ENCODE measurements at regions not wholly inside any gene's neighbourhood (a gene's known extent, or its start where the extent isn't known, plus 50 kb on each side); places are given as distances from the start of the nearest gene placed in this dataset.

- no peak for DNase-seq (ENCODE audit: insufficient read length, low spot score)
- no peak for FAIRE-seq
- TF ChIP-seq SPI1 (IDR thresholded peaks at IDR 0.05; ENCODE audit: low read depth, low read length), result no peak
- no peak for TF ChIP-seq POLR2A (IDR thresholded peaks at IDR 0.05; ENCODE audit: low read depth, low read length)
- TF ChIP-seq TAF1 (IDR thresholded peaks at IDR 0.05; ENCODE audit: low read depth, low read length), result no peak
- no peak for TF ChIP-seq POU2F2 (IDR thresholded peaks at IDR 0.05; ENCODE audit: low read depth, low read length)
- TF ChIP-seq PAX5 (IDR thresholded peaks at IDR 0.05; ENCODE audit: insufficient read depth, low read length, severe bottlenecking), result no peak
- no peak for TF ChIP-seq POLR2AphosphoS5 (IDR thresholded peaks at IDR 0.05; ENCODE audit: low read depth, low read length)
These were observed 182.2 kb downstream of the RPLP1 start for GRCh38 chr15:69634860-69635259.

- no peak for DNase-seq (ENCODE audit: insufficient read length, low spot score)
- FAIRE-seq, result no peak
- no peak for TF ChIP-seq TAF1 (IDR thresholded peaks at IDR 0.05; ENCODE audit: low read depth, low read length)
- no peak for TF ChIP-seq POLR2A (IDR thresholded peaks at IDR 0.05; ENCODE audit: low read depth, low read length)
- TF ChIP-seq POU2F2 (IDR thresholded peaks at IDR 0.05; ENCODE audit: low read depth, low read length), result no peak
- no peak for TF ChIP-seq POLR2AphosphoS5 (IDR thresholded peaks at IDR 0.05; ENCODE audit: low read depth, low read length)
- TF ChIP-seq SPI1 (IDR thresholded peaks at IDR 0.05; ENCODE audit: low read depth, low read length), result no peak
- TF ChIP-seq PAX5 (IDR thresholded peaks at IDR 0.05; ENCODE audit: insufficient read depth, low read length, severe bottlenecking), result no peak
These were observed 183.7 kb downstream of the RPLP1 start for GRCh38 chr15:69636169-69636915.

- TF ChIP-seq POU2F2 (IDR thresholded peaks at IDR 0.05; ENCODE audit: low read depth, low read length) (no peak), POLR2A (IDR thresholded peaks at IDR 0.05; ENCODE audit: low read depth, low read length) (no peak), POLR2AphosphoS5 (IDR thresholded peaks at IDR 0.05; ENCODE audit: low read depth, low read length) (no peak), PAX5 (IDR thresholded peaks at IDR 0.05; ENCODE audit: insufficient read depth, low read length, severe bottlenecking) (no peak), TAF1 (IDR thresholded peaks at IDR 0.05; ENCODE audit: low read depth, low read length) (no peak), SPI1 (IDR thresholded peaks at IDR 0.05; ENCODE audit: low read depth, low read length) (no peak)
- FAIRE-seq (no peak), DNase-seq (ENCODE audit: insufficient read length, low spot score) (no peak)
These were observed 185.2 kb downstream of the RPLP1 start for GRCh38 chr15:69637818-69638217.

- FAIRE-seq, result no peak
- DNase-seq (ENCODE audit: insufficient read length, low spot score), result no peak
- no peak for TF ChIP-seq POLR2AphosphoS5 (IDR thresholded peaks at IDR 0.05; ENCODE audit: low read depth, low read length)
- TF ChIP-seq SPI1 (IDR thresholded peaks at IDR 0.05; ENCODE audit: low read depth, low read length), result no peak
- TF ChIP-seq PAX5 (IDR thresholded peaks at IDR 0.05; ENCODE audit: insufficient read depth, low read length, severe bottlenecking), result no peak
- no peak for TF ChIP-seq TAF1 (IDR thresholded peaks at IDR 0.05; ENCODE audit: low read depth, low read length)
- no peak for TF ChIP-seq POLR2A (IDR thresholded peaks at IDR 0.05; ENCODE audit: low read depth, low read length)
- TF ChIP-seq POU2F2 (IDR thresholded peaks at IDR 0.05; ENCODE audit: low read depth, low read length), result no peak
These were observed 190.9 kb downstream of the RPLP1 start for GRCh38 chr15:69643476-69643875.

GRCh38 chr15:69643971-69644370 lies 191.4 kb downstream of the RPLP1 start:
- no peak for FAIRE-seq
- no peak for TF ChIP-seq POU2F2 (IDR thresholded peaks at IDR 0.05; ENCODE audit: low read depth, low read length)
- no peak for TF ChIP-seq PAX5 (IDR thresholded peaks at IDR 0.05; ENCODE audit: insufficient read depth, low read length, severe bottlenecking)
- no peak for TF ChIP-seq POLR2A (IDR thresholded peaks at IDR 0.05; ENCODE audit: low read depth, low read length)
- no peak for DNase-seq (ENCODE audit: insufficient read length, low spot score)

GRCh38 chr15:69644876-69645275 lies 192.3 kb downstream of the RPLP1 start:
- DNase-seq (ENCODE audit: insufficient read length, low spot score), result no peak
- FAIRE-seq, result no peak
- no peak for TF ChIP-seq TAF1 (IDR thresholded peaks at IDR 0.05; ENCODE audit: low read depth, low read length)
- TF ChIP-seq POLR2A (IDR thresholded peaks at IDR 0.05; ENCODE audit: low read depth, low read length), result no peak
- no peak for TF ChIP-seq SPI1 (IDR thresholded peaks at IDR 0.05; ENCODE audit: low read depth, low read length)
- TF ChIP-seq PAX5 (IDR thresholded peaks at IDR 0.05; ENCODE audit: insufficient read depth, low read length, severe bottlenecking), result no peak
- TF ChIP-seq POLR2AphosphoS5 (IDR thresholded peaks at IDR 0.05; ENCODE audit: low read depth, low read length), result no peak

- DNase-seq (ENCODE audit: insufficient read length, low spot score), result no peak
- TF ChIP-seq PAX5 (IDR thresholded peaks at IDR 0.05; ENCODE audit: insufficient read depth, low read length, severe bottlenecking) (no peak), POLR2A (IDR thresholded peaks at IDR 0.05; ENCODE audit: low read depth, low read length) (no peak), SPI1 (IDR thresholded peaks at IDR 0.05; ENCODE audit: low read depth, low read length) (no peak), POLR2AphosphoS5 (IDR thresholded peaks at IDR 0.05; ENCODE audit: low read depth, low read length) (no peak), POU2F2 (IDR thresholded peaks at IDR 0.05; ENCODE audit: low read depth, low read length) (no peak), TAF1 (IDR thresholded peaks at IDR 0.05; ENCODE audit: low read depth, low read length) (no peak)
- FAIRE-seq, result no peak
These were observed 194.5 kb downstream of the RPLP1 start for GRCh38 chr15:69647142-69647513.

- TF ChIP-seq POLR2A (IDR thresholded peaks at IDR 0.05; ENCODE audit: low read depth, low read length), result no peak
- no peak for TF ChIP-seq TAF1 (IDR thresholded peaks at IDR 0.05; ENCODE audit: low read depth, low read length)
- no peak for TF ChIP-seq PAX5 (IDR thresholded peaks at IDR 0.05; ENCODE audit: insufficient read depth, low read length, severe bottlenecking)
- no peak for TF ChIP-seq POLR2AphosphoS5 (IDR thresholded peaks at IDR 0.05; ENCODE audit: low read depth, low read length)
- no peak for TF ChIP-seq POU2F2 (IDR thresholded peaks at IDR 0.05; ENCODE audit: low read depth, low read length)
- TF ChIP-seq SPI1 (IDR thresholded peaks at IDR 0.05; ENCODE audit: low read depth, low read length), result no peak
- DNase-seq (ENCODE audit: insufficient read length, low spot score) (no peak), FAIRE-seq (no peak)
These were observed 195.6 kb downstream of the RPLP1 start for GRCh38 chr15:69648212-69648611.

GRCh38 chr15:69648775-69649735 lies 196.4 kb downstream of the RPLP1 start:
- FAIRE-seq (no peak), DNase-seq (ENCODE audit: insufficient read length, low spot score) (no peak)
- TF ChIP-seq TAF1 (IDR thresholded peaks at IDR 0.05; ENCODE audit: low read depth, low read length) (no peak), POU2F2 (IDR thresholded peaks at IDR 0.05; ENCODE audit: low read depth, low read length) (no peak), SPI1 (IDR thresholded peaks at IDR 0.05; ENCODE audit: low read depth, low read length) (no peak), POLR2AphosphoS5 (IDR thresholded peaks at IDR 0.05; ENCODE audit: low read depth, low read length) (no peak), PAX5 (IDR thresholded peaks at IDR 0.05; ENCODE audit: insufficient read depth, low read length, severe bottlenecking) (no peak), POLR2A (IDR thresholded peaks at IDR 0.05; ENCODE audit: low read depth, low read length) (no peak)
